ENCODE measurements at regions not wholly inside any gene's neighbourhood (a gene's known extent, or its start where the extent isn't known, plus 50 kb on each side); places are given as distances from the start of the nearest gene placed in this dataset.

DNA sequence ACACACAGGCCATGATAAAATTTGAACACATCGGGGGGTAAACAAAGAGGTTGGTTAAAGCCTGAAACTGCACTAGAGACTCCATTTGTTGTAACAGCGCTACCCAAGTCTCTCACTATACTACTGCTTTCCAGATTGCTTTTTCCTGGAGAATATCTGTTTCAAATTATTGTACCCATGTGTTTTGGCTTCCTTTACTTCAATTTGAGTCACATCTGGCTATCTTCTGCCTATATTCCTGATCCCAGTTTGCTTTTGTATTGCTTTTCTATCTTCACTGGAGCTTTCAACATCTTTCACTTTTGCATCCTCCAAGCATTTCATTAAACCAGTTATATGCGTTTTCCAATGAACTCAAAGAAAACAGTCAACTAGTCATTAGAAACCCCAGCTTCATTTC is 404.7 kb downstream of the MLLT3 start:
- POLR2A ChIA-PET: no interaction called here
- CTCF ChIA-PET: no interaction called here
- H3K36me3 ChIP-seq (ENCODE audit: control insufficient read depth in 2 of 2, insufficient read depth in 1 of 2, low read length in 2 of 2): no peaks in the 10 kb centered on the region
- H3K4me1 ChIP-seq (ENCODE audit: control insufficient read depth, insufficient read depth, low read length): no peaks in the 10 kb centered on the region
- TF ChIP-seq, protein P1, sequence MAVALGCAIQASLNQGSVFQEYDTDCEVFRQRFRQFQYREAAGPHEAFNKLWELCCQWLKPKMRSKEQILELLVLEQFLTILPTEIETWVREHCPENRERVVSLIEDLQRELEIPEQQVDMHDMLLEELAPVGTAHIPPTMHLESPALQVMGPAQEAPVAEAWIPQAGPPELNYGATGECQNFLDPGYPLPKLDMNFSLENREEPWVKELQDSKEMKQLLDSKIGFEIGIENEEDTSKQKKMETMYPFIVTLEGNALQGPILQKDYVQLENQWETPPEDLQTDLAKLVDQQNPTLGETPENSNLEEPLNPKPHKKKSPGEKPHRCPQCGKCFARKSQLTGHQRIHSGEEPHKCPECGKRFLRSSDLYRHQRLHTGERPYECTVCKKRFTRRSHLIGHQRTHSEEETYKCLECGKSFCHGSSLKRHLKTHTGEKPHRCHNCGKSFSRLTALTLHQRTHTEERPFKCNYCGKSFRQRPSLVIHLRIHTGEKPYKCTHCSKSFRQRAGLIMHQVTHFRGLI (tag by site-specific recombination; IDR thresholded peaks at IDR 0.05): no peak
- no peak for TF ChIP-seq IKZF3 (tag by site-specific recombination; IDR thresholded peaks at IDR 0.05)
- TF ChIP-seq ZNF138 (tag by site-specific recombination; IDR thresholded peaks at IDR 0.05; ENCODE audit: borderline replicate concordance): no peak
- no peak for TF ChIP-seq MZF1 (tag by site-specific recombination; IDR thresholded peaks at IDR 0.05; ENCODE audit: borderline replicate concordance)
- no peak for TF ChIP-seq GLIS2 (tag by site-specific recombination; IDR thresholded peaks at IDR 0.05)
- TF ChIP-seq, protein P2, sequence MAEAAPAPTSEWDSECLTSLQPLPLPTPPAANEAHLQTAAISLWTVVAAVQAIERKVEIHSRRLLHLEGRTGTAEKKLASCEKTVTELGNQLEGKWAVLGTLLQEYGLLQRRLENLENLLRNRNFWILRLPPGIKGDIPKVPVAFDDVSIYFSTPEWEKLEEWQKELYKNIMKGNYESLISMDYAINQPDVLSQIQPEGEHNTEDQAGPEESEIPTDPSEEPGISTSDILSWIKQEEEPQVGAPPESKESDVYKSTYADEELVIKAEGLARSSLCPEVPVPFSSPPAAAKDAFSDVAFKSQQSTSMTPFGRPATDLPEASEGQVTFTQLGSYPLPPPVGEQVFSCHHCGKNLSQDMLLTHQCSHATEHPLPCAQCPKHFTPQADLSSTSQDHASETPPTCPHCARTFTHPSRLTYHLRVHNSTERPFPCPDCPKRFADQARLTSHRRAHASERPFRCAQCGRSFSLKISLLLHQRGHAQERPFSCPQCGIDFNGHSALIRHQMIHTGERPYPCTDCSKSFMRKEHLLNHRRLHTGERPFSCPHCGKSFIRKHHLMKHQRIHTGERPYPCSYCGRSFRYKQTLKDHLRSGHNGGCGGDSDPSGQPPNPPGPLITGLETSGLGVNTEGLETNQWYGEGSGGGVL (tag by site-specific recombination; IDR thresholded peaks at IDR 0.05): no peak
- TF ChIP-seq, protein P3, sequence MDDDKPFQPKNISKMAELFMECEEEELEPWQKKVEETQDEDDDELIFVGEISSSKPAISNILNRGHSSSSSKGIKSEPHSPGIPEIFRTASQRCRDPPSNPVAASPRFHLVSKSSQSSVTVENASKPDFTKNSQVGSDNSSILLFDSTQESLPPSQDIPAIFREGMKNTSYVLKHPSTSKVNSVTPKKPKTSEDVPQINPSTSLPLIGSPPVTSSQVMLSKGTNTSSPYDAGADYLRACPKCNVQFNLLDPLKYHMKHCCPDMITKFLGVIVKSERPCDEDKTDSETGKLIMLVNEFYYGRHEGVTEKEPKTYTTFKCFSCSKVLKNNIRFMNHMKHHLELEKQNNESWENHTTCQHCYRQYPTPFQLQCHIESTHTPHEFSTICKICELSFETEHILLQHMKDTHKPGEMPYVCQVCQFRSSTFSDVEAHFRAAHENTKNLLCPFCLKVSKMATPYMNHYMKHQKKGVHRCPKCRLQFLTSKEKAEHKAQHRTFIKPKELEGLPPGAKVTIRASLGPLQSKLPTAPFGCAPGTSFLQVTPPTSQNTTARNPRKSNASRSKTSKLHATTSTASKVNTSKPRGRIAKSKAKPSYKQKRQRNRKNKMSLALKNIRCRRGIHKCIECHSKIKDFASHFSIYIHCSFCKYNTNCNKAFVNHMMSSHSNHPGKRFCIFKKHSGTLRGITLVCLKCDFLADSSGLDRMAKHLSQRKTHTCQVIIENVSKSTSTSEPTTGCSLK (tag by site-specific recombination; IDR thresholded peaks at IDR 0.05): no peak
- no peak overlapping the region for H3K27ac ChIP-seq (ENCODE audit: extremely low read depth, low read depth, low read length)
- H3K4me3 ChIP-seq (ENCODE audit: low read depth, low read length): no peak overlapping the region
- H3K9me3 ChIP-seq (ENCODE audit: control insufficient read depth, insufficient read depth, low read depth, low read length): no peaks in the 10 kb centered on the region

DNA sequence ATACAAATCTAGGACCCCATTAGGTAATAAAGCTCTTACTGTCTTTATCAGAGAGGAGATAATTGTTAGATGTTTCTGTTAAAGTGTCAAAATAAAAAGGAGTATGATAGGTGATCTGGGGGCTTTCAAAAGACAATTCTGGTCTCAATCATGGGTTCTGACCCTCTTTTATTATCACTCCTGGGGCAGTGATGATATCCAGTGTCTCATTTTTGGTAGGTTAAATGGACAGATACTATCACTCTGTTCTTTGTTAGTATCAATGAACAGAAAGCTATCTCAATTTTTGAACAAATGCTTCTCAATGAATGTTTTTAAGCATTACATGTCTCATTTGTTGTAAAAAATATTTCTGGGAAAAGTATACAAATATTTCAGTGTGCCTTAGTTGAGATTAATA is 405.9 kb downstream of the MLLT3 start:
- H3K4me3 ChIP-seq (ENCODE audit: low read depth, low read length): no peak overlapping the region
- POLR2A ChIA-PET: no interaction called here
- no peak overlapping the region for H3K27ac ChIP-seq (ENCODE audit: extremely low read depth, low read depth, low read length)
- H3K9me3 ChIP-seq (ENCODE audit: control insufficient read depth, insufficient read depth, low read depth, low read length): no peaks in the 10 kb centered on the region
- H3K4me1 ChIP-seq (ENCODE audit: control insufficient read depth, insufficient read depth, low read length): no peaks in the 10 kb centered on the region
- no peaks in the 10 kb centered on the region for H3K36me3 ChIP-seq (ENCODE audit: control insufficient read depth in 2 of 2, insufficient read depth in 1 of 2, low read length in 2 of 2)
- TF ChIP-seq, protein P4, sequence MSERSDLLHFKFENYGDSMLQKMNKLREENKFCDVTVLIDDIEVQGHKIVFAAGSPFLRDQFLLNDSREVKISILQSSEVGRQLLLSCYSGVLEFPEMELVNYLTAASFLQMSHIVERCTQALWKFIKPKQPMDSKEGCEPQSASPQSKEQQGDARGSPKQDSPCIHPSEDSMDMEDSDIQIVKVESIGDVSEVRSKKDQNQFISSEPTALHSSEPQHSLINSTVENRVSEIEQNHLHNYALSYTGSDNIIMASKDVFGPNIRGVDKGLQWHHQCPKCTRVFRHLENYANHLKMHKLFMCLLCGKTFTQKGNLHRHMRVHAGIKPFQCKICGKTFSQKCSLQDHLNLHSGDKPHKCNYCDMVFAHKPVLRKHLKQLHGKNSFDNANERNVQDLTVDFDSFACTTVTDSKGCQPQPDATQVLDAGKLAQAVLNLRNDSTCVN (tag by site-specific recombination; optimal IDR thresholded peaks at IDR 0.05): no peak
- TF ChIP-seq, protein P5, sequence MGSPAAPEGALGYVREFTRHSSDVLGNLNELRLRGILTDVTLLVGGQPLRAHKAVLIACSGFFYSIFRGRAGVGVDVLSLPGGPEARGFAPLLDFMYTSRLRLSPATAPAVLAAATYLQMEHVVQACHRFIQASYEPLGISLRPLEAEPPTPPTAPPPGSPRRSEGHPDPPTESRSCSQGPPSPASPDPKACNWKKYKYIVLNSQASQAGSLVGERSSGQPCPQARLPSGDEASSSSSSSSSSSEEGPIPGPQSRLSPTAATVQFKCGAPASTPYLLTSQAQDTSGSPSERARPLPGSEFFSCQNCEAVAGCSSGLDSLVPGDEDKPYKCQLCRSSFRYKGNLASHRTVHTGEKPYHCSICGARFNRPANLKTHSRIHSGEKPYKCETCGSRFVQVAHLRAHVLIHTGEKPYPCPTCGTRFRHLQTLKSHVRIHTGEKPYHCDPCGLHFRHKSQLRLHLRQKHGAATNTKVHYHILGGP (tag by site-specific recombination; IDR thresholded peaks at IDR 0.05): no peak
- TF ChIP-seq, protein P6, sequence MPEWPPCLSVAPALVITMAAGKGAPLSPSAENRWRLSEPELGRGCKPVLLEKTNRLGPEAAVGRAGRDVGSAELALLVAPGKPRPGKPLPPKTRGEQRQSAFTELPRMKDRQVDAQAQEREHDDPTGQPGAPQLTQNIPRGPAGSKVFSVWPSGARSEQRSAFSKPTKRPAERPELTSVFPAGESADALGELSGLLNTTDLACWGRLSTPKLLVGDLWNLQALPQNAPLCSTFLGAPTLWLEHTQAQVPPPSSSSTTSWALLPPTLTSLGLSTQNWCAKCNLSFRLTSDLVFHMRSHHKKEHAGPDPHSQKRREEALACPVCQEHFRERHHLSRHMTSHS (tag by site-specific recombination; IDR thresholded peaks at IDR 0.05): no peak
- TF ChIP-seq ZNF610 (tag by site-specific recombination; IDR thresholded peaks at IDR 0.05; ENCODE audit: borderline replicate concordance): no peak
- no peak for TF ChIP-seq KLF1 (tag by site-specific recombination; IDR thresholded peaks at IDR 0.05)
- TF ChIP-seq ZNF707 (tag by site-specific recombination; IDR thresholded peaks at IDR 0.05): no peak
- CTCF ChIA-PET: no interaction called here

All from HEK293 (cell line).